HG03095 (cell line): ENCODE measurements at regions not wholly inside any gene's neighbourhood (a gene's known extent, or its start where the extent isn't known, plus 50 kb on each side); places are given as distances from the start of the nearest gene placed in this dataset.

ENCODE experiments used
- ATAC-seq: cut with Tn5 transposase; IDR thresholded peaks from one replicate; pipeline ENCODE4 v1.9.1; 2021; ENCODE audit warnings: moderate library complexity; ENCODE audit not compliant: unreplicated experiment

DNA sequence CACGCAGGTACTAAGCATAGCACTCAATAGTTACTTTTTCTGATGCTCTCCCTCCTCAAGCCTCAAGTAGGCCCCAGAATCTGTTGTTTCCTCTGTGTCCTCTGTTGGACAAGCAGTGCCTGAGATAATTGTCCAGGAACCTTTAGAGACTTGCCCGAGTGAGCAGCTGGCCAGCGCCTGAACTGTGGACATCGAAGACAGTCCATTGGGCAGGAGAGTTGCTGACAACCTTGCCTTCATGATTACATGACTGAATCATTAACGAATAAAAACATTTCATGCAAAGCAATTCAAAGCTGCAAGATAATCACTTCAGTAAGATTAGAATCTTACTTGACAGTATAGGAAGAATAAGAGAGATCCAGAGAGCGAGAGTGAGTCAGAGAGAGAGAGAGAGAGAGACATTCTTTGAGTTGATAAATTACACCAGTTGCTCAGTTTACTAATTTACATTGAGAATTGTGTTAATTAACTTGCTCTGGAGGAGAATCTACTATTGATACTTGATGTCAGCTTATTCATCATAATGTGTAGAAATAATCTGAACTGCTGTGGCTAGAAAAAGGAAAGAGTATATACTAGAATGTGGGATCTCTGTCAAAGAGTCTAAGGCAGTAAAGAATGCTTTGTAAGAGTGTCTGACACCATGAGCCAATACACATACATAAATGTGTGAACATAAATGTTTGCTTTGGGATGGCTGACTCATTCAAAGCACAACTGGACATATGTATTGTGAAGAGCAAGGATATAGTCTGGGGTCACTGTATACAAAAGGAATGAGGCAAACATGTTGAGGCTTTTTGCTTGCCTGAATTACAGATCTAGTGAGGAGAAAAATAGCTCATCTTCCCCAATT, 216.0 kb downstream of the ZNF326 start:
- ATAC-seq, result no peak

- no peak for ATAC-seq
These were observed 214.0 kb downstream of the ZNF326 start for GRCh38 chr1:90208949-90209348.

DNA sequence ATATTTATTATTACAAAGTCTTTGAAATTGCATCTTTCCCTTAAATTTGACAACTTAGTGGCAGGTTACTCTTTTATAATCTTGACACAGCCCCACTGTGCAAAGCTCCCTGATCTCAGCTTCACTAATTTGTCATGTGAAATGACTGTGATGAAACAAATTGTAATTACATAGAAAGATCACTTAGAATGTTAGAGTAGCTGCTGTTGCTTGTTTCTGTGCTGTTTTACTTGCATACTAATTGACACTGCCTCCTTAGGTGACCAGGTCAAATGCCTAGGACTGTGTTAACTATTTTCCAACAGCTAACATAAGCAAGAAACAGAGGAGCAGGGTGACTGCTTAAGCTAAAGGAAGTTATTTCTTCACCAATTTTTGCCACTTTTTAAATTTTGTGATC, 211.3 kb downstream of the ZNF326 start:
- no peak for ATAC-seq

GRCh38 chr1:90204780-90205179, 209.9 kb downstream of the ZNF326 start:
- no peak for ATAC-seq

DNA sequence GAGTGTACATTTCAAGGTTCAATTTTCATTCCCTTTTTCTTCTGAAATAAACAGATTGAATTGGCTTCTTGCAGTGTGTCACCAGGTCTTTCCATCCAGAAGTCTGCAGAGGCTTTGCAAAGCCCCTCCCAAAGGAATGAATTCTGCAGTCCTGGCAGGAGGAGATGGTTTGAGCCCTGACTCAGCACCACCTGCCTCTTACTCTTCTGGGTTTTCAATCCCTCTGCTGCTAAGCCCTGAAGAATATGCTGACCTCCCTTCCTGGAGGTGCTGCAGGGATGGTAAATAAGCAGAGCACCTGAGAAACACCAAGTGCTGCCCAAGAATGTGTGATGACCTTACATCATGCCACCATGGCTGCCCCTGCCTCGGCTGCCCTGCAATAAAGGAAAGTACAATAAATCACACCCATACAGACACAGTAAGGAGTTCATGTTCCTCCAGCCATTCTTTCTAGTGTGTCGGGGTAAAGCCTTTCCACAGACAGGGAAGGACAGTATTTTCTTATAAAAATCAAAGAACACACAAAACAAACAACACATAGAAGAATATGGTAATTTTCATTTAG, 209.2 kb downstream of the ZNF326 start:
- ATAC-seq, result no peak

GRCh38 chr1:90201467-90202358, 206.8 kb downstream of the ZNF326 start:
- no peak for ATAC-seq

- no peak for ATAC-seq
These were observed 205.8 kb downstream of the ZNF326 start for GRCh38 chr1:90200646-90201205.

DNA sequence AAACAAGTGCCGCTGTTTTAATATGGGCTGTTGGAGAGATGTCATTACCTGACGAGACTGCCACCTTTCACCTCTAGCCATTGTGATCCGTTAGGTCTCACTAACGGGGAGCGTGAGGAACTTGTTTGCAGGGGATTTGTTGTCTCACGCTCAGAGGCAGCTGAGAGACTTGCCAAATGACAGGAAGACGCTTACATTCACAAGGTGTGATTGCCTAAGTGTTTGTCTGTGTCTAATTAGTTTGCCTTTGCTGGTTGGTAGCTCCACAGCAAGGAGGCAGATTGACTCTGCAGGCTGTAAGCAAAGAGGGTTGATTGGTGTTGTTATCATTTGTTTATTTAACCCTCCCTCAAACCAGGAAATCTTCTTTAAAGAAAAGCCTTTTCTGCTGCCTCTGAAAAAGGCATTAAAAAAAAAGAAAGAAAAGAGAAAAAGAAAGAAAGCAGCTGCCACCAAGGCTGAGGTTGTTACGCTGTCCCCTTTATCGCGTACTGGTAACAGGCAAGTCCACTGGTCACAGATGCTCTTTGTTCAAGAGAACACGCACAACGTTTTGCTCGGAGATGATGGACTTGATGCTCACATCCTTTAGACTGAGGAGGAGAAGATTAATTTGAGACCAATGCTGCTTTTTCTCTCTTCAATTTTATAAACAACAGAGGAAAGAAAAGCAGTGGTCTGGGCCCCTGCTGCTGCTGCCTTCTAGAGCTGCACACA, 203.9 kb downstream of the ZNF326 start:
- ATAC-seq, result no peak

DNA sequence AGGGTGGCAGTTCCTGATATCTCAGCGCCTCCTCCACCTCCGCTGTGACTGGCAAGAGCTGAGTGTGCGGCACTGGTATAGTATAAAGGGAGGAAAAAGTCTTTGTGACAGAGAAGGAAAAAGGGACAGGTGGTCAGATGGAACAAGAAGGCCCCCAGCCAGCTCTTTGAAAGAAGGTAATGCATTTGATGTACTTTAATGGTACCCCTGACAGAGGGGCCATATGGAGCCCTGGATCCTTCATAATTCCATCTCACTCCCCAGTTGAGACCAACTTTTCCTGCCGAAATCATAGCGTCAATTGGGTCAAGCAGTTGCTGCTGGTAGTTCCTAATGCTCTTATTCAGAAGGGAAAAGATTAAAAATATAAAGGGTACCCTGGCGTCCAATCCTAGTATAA, 198.2 kb downstream of the ZNF326 start:
- ATAC-seq, result no peak

DNA sequence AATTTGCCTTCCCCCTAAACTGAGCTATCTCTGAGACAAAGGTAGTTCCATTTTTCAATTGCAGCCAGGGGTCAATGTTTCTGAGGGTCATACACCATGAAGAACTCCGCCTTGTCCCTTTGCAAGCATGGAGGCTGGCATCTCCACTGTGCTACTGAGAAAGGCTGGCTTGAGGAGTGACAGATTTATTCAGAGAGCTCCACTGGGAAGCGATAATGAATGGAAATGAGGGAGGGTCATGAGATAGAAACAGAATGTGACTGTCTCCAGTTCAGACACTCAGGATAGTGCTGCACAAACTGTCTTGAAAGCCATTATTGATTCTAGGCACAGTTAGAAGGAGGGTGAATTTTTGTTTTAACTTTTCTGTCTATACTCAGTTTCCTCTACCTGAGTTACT, 197.5 kb downstream of the ZNF326 start:
- ATAC-seq, result no peak

DNA sequence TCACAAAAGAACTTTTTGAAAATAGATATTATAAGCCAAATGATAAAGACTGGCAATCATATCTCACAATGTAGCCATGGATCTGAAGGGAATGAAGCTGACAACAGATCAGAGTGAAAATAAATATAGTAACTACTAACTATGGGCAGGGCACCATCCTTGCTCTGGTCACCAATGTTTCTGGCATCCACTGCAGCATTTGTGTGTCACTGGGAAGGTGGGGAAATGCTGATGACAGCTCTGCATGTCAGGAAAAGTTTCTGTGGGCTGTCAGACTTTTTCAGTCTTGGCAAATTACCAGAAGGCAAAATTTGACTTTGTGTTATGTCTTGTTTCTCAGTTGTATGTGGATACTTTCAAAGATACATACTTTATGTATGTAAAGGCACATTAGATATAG, 195.6 kb downstream of the ZNF326 start:
- ATAC-seq, result no peak

- ATAC-seq, result no peak
These were observed 195.0 kb downstream of the ZNF326 start for GRCh38 chr1:90189889-90190288.

DNA sequence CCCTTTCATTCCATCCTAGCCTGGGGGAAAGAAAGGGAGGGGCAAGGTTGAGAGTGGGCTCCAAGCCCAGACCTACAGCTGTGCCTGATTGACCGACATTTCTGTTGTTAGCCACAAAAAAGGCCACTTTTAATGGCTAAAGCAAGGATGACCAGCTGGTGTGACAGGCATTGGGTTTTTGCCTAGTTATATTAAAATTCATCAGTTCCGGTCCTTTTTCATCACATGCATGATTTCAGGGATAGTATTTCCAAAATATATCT, 192.3 kb downstream of the ZNF326 start:
- ATAC-seq, result no peak

DNA sequence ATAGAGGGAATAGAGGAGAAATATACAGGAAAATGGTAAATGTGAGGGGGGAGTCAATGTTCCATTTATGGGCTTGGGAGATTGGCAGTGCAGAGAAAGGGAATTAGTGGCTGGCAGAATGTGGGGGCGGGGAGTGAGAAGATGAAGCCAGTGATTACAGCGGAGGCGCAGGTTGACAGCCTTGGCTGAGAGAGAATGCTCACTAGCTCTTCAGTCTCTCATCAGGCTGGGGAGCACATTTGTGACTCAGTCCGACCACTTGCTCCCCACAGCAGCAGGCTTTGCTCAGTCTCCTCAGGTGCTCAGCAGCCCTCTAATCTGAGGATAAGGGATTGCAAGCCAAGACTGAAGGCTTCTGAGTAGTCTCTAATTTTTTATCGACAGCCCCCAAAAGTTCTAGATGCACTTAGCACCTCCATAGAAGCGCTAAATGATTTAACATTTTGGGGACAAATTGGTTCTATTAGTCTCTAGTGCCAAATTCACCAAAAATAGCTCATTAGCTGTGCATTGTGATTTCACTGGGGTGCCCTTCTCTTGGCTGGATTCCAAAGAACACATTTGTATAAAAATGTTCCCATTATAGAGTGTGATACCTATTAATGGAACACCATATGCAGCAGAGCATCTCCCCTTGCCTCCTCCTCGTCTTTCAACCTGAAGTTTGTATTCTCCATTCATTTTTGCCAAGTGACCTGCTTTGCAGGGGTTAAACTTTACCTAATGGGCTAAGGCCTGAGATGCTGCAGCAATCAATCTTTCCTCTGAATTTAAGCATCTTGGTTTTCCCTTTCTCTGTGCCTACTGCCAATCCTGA, 191.8 kb downstream of the ZNF326 start:
- ATAC-seq, result no peak

DNA sequence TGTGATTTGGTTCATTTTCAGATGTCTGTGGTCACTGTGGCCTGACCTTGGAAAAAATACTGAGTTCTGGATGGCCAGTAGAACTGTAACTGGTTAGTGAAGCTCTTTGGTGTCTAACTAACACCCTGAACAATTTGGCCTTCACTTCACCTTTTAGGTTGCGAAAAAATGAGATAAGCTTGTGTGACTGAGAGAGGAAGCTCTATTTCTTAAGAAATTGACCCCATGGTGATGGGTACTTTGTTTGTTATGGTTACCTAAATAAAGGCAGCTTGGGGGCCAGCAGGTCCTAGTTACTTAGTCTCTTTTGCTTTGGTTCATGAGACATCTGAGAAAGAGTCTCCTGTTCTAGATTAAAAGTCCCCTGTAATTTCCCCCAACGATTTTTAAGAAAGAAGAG, 181.6 kb downstream of the ZNF326 start:
- ATAC-seq, result no peak

- ATAC-seq, result no peak
These were observed 180.7 kb downstream of the ZNF326 start for GRCh38 chr1:90175490-90176167.

DNA sequence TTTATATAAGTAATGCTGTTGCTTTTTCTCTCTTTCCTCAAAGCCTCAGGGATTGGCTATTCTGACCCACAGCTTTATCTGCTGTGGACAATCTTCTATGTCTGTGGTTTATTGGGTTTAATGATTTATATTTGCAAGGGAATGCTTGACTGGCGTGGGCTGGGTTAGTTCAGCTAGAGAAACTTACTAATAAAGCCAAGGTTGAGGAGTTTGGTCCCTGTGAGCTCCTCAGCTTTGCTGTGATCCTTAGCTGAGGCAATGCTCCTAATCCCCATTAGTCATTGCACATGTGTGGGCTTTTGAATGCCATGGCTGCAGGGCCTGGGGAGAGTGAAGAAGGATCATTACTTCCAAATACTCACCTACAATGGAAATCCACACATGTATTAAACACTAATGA, 179.3 kb downstream of the ZNF326 start:
- no peak for ATAC-seq

DNA sequence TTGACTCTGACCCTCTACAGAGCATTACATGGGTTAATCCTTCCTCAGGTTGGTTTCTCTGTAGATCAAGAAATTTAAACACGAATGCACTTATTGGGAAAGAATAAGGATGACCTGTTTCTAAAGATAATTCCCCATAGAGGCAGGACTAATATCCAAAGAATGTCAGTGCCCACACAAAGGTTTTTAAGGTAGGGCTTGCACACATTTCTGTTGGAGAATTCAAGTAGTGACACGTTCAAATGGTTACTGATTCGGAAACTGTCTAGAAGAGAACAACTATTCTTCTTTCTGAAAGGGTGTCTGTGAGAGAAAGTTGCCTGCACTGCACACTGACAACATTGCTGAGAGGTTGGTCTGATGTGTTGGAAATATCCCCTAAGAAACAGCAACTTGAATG, 167.3 kb downstream of the ZNF326 start:
- no peak for ATAC-seq

- no peak for ATAC-seq
These were observed 166.7 kb downstream of the ZNF326 start for GRCh38 chr1:90161625-90162024.
